NB4 (cell line): ENCODE measurements at regions not wholly inside any gene's neighbourhood (a gene's known extent, or its start where the extent isn't known, plus 50 kb on each side); places are given as distances from the start of the nearest gene placed in this dataset.

Experiments
- TF ChIP-seq, protein P1 (sequence below): IDR thresholded peaks from 2 replicates; pipeline ENCODE4 v1.6.1; 2011; ENCODE audit warnings: low read depth, low read length
- TF ChIP-seq, protein P2 (sequence below): IDR thresholded peaks from one replicate; pipeline ENCODE4 v1.5.1; 2012; ENCODE audit warnings: low read depth, low read length

DNA sequence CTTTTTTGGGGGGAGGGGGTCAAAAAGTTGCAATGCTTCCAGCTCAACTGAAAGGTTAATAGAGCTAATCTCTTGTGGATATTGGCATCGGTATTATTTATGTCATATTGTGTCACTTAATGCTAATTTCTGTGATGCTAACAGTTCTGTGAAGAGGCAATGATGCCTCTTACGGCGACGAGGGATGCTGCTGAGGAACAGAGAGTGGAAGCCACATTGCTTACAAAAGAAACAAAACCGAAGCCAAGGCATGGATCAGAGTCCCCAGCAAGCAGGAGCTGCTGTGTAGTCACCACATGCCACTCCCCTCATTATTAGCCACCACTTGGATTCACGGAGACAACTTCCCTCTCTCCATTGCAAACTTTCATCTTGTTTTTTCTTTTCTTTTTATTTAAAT is 536.5 kb upstream of the MGMT start:
- TF ChIP-seq, protein P1, sequence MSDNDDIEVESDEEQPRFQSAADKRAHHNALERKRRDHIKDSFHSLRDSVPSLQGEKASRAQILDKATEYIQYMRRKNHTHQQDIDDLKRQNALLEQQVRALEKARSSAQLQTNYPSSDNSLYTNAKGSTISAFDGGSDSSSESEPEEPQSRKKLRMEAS, result no peak
- TF ChIP-seq, protein P2, sequence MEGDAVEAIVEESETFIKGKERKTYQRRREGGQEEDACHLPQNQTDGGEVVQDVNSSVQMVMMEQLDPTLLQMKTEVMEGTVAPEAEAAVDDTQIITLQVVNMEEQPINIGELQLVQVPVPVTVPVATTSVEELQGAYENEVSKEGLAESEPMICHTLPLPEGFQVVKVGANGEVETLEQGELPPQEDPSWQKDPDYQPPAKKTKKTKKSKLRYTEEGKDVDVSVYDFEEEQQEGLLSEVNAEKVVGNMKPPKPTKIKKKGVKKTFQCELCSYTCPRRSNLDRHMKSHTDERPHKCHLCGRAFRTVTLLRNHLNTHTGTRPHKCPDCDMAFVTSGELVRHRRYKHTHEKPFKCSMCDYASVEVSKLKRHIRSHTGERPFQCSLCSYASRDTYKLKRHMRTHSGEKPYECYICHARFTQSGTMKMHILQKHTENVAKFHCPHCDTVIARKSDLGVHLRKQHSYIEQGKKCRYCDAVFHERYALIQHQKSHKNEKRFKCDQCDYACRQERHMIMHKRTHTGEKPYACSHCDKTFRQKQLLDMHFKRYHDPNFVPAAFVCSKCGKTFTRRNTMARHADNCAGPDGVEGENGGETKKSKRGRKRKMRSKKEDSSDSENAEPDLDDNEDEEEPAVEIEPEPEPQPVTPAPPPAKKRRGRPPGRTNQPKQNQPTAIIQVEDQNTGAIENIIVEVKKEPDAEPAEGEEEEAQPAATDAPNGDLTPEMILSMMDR, result no peak
